CD4-positive, CD25-positive, alpha-beta regulatory T cell (primary cell): ENCODE measurements at regions not wholly inside any gene's neighbourhood (a gene's known extent, or its start where the extent isn't known, plus 50 kb on each side); places are given as distances from the start of the nearest gene placed in this dataset.

Experiments used
- ATAC-seq, 2 donors: fragments of 150-1000 bp; cut with Tn5 transposase; one replicate each; pipeline ENCODE4 v1.10.0; 2021; ENCODE audit warnings: low read depth in 2 of 2, moderate number of reproducible peaks in 2 of 2, moderate library complexity in 1 of 2
- DNase-seq, 3 donors: peaks; one replicate each; pipeline versions ENCODE4 v3.0.0 to v3.0.0-alpha.2; 2012 to 2022; ENCODE audit warnings: mixed read lengths in 1 of 3
- H3K27ac ChIP-seq: one replicate; pipeline ENCODE4 v1.7.0; 2013; ENCODE audit warnings: mild to moderate bottlenecking, low read length; ENCODE audit not compliant: insufficient read depth, poor library complexity, severe bottlenecking
- H3K27me3 ChIP-seq: one replicate; pipeline ENCODE4 v1.7.0; 2013; ENCODE audit warnings: low read length; ENCODE audit not compliant: control insufficient read depth, insufficient read depth
- H3K36me3 ChIP-seq: one replicate; pipeline ENCODE4 v1.7.0; 2013; ENCODE audit warnings: mild to moderate bottlenecking, low read length, moderate library complexity; ENCODE audit not compliant: control insufficient read depth, insufficient read depth
- H3K4me1 ChIP-seq: 2 replicates; pipeline ENCODE4 v1.7.0; 2013; ENCODE audit warnings: mild to moderate bottlenecking, low read length; ENCODE audit not compliant: insufficient read depth, control insufficient read depth, poor library complexity, severe bottlenecking
- H3K4me3 ChIP-seq: one replicate; pipeline ENCODE4 v1.7.0; 2013; ENCODE audit warnings: low read depth, mild to moderate bottlenecking, low read length, moderate library complexity
- H3K9me3 ChIP-seq, 2 experiments: 1 replicate in 1 of 2; 2 replicates in 1 of 2; pipeline ENCODE4 v1.7.0; 2013; ENCODE audit warnings: low read length in 2 of 2, mild to moderate bottlenecking in 1 of 2, moderate library complexity in 1 of 2; ENCODE audit not compliant: control insufficient read depth in 2 of 2
- H3K27ac Mint-ChIP-seq, 3 donors: one replicate each; pipeline ENCODE4 v1.8.0; 2020 to 2022; ENCODE audit warnings: mild to moderate bottlenecking in 3 of 3, mixed read lengths in 3 of 3, moderate library complexity in 2 of 3
- H3K27me3 Mint-ChIP-seq: one replicate; pipeline ENCODE4 v1.8.0; 2022; ENCODE audit warnings: mild to moderate bottlenecking, mixed read lengths
- H3K36me3 Mint-ChIP-seq: one replicate; pipeline ENCODE4 v1.8.0; 2020; ENCODE audit warnings: mixed read lengths
- H3K4me1 Mint-ChIP-seq, 4 donors: one replicate each; pipeline ENCODE4 v1.8.0; 2020 to 2022; ENCODE audit warnings: mixed read lengths in 4 of 4, mild to moderate bottlenecking in 1 of 4
- H3K4me3 Mint-ChIP-seq, 4 donors: one replicate each; pipeline ENCODE4 v1.8.0; 2020 to 2022; ENCODE audit warnings: mild to moderate bottlenecking in 4 of 4, mixed read lengths in 4 of 4, moderate library complexity in 3 of 4
- H3K9me3 Mint-ChIP-seq, 7 donors: one replicate each; pipeline ENCODE4 v1.8.0; 2020 to 2022; ENCODE audit warnings: mixed read lengths in 7 of 7, mild to moderate bottlenecking in 3 of 7, moderate library complexity in 2 of 7

DNA sequence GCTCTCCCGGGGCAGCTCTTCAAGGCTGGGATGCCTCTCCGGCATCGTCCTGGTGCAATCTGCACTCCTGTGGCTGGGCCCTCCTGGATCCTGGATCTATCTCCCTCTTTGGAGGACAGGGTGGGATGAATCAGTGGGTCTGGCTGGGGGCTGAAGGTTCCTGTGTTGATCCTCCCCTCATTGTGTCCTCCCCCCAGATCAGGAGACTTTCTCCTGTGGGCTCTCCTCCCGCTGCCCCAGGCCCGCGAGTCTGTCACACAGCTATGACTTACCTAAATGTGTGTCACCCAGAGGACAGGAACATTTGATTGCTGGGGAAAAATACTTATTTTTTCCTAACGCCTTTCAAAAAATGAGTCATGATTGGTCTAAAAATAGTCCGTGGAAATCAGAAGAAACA is 106.8 kb upstream of the NECTIN1 start:
- Histone ChIP-seq H3K4me3 (no peak overlapping the region), H3K36me3 (no peaks in the 10 kb centered on the region), H3K4me1 (no peaks in the 10 kb centered on the region), H3K9me3 (no peaks in the 10 kb centered on the region), H3K27me3 (no peaks in the 10 kb centered on the region), H3K27ac (no peak overlapping the region)
- Mint-ChIP-seq H3K27me3 (peaks cover 13% of the 10 kb centered on the region), H3K4me1 (no peaks in the 10 kb centered on the region), H3K27ac (no peak overlapping the region), H3K36me3 (no peaks in the 10 kb centered on the region), H3K4me3 (no peak overlapping the region), H3K9me3 (peaks cover 0 to 8% (median 0%) of the 10 kb centered on the region in 7 donors)
- no peak for DNase-seq
- no peak for ATAC-seq

DNA sequence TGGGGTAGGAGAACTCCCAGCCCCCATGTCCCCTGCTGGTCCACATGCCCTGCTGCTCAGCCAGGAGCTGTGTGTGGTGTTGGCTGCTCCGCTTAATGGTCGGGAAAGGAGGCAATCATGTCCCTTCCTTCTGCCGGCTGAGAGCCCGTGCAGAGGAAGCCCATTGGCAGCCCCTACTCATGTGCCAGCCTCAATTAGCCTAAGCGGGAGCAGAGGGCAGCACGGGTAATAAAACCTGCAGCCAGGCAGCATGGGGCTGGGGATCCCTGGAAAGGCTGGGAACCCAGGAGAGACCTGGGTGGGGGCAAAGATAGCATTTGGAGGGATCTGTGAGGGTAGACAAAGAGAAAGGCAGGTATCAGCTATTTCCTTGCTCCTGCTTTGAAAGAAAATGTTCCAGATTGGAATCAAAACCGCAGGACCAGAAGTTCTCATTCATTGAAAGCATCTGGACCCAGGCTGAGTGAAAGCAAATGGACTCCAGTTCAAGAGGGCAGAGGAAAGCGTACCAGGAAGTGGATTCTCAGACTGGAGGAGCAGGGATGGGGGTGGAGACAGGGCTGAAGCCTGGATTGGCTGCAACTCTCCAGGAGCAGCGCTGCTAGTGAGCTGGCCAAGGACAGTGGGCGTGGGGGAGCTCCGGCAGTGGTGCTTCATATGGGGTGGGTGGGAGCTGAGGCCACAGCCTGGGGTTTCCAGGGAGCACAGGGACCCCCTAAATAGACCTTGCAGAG is 103.4 kb upstream of the NECTIN1 start:
- H3K4me3 ChIP-seq, result no peak overlapping the region

DNA sequence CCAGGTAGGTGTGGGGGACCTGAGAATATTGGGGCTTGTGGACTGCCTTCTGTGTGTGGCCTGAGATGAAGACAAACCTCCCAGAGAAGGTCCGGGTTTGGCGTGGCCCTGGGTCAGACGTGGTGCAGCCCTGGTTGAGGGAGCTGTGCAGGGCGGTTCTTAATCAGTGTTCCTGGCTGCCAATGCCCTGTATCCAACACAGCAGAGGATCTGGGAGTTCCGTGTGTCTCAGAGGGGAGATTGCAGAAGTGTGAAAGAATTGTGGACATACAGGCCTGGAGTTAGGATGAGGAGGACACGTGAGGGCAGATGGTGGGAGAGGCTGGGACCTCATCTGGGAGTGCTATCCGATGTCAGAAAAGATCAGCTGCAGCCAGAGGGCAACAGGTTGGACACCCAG is 102.0 kb upstream of the NECTIN1 start:
- H3K4me3 ChIP-seq, result no peak overlapping the region
- Mint-ChIP-seq H3K27me3 (peaks cover 12% of the 10 kb centered on the region), H3K4me1 (no peaks in the 10 kb centered on the region), H3K4me3 (no peak overlapping the region), H3K36me3 (no peaks in the 10 kb centered on the region), H3K27ac (no peak overlapping the region), H3K9me3 (peaks cover 0 to 3% (median 0%) of the 10 kb centered on the region in 7 donors)
- DNase-seq (no peak), ATAC-seq (no peak)
- no peak overlapping the region for H3K27ac ChIP-seq
- no peaks in the 10 kb centered on the region for H3K4me1 ChIP-seq
- H3K9me3 ChIP-seq, result no peaks in the 10 kb centered on the region
- no peaks in the 10 kb centered on the region for H3K36me3 ChIP-seq
- H3K27me3 ChIP-seq, result no peaks in the 10 kb centered on the region

More for the DNA sequence above, 103.4 kb upstream of the NECTIN1 start:
- H3K27me3 Mint-ChIP-seq, result peaks cover 13% of the 10 kb centered on the region
- no peak overlapping the region for H3K27ac Mint-ChIP-seq
- no peaks in the 10 kb centered on the region for H3K36me3 Mint-ChIP-seq
- peaks cover 0 to 6% (median 0%) of the 10 kb centered on the region in 7 donors for H3K9me3 Mint-ChIP-seq
- ATAC-seq (no peak), DNase-seq (no peak)
- H3K27ac ChIP-seq, result no peak overlapping the region
- no peaks in the 10 kb centered on the region for H3K27me3 ChIP-seq
- H3K4me1 Mint-ChIP-seq, result no peaks in the 10 kb centered on the region
- H3K4me1 ChIP-seq, result no peaks in the 10 kb centered on the region
- no peaks in the 10 kb centered on the region for H3K9me3 ChIP-seq
- no peak overlapping the region for H3K4me3 Mint-ChIP-seq
- H3K36me3 ChIP-seq, result no peaks in the 10 kb centered on the region

DNA sequence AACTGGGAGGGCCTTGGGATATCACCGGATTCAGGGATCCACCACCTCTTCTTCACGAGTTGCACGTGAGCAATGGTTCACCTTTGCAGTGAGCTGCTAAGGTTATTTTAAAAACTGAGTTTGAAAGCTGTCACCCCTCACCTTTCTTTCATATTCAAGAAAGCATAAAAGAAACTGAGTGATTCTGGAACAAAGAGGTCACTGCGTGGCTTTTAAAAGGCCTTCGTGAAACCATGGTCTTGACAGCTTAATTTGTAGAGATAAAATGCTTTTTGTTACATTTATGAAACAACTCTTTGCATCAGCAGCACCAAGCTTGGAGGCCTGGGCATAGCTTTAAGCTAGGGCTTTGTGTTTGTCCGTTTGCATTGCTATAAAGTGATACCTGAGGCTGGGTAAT is 101.4 kb upstream of the NECTIN1 start:
- Mint-ChIP-seq H3K4me1 (no peaks in the 10 kb centered on the region), H3K36me3 (no peaks in the 10 kb centered on the region), H3K27me3 (peaks cover 9% of the 10 kb centered on the region), H3K9me3 (peaks cover 0 to 6% (median 2%) of the 10 kb centered on the region in 7 donors), H3K27ac (no peak overlapping the region), H3K4me3 (no peak overlapping the region)
- no peak for DNase-seq
- ATAC-seq, result no peak
- H3K36me3 ChIP-seq, result no peaks in the 10 kb centered on the region
- H3K27ac ChIP-seq, result no peak overlapping the region
- H3K27me3 ChIP-seq, result no peaks in the 10 kb centered on the region
- H3K9me3 ChIP-seq, result peaks cover 0 to 4% of the 10 kb centered on the region in 2 experiments
- no peaks in the 10 kb centered on the region for H3K4me1 ChIP-seq
- no peak overlapping the region for H3K4me3 ChIP-seq

DNA sequence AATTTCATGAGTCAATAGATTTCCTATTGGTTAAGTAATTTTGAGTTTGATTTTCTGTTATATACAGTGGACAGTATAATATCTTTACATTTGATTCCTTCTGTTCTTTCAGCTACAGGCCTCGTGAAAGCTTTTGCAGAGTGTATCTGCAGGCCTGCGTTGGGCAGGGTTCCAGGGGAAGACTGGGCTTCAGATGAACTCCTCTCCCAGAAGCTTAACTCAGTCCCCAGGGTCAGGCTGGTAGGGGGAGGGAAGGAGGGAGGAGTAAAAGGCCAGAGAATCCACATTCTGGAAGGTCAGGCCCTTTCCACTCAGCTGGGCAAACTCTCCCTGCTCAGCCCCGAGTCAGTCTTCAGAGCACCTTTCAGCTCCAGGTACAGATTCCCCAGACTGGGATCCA is 100.4 kb upstream of the NECTIN1 start:
- H3K27ac Mint-ChIP-seq, result no peak overlapping the region

DNA sequence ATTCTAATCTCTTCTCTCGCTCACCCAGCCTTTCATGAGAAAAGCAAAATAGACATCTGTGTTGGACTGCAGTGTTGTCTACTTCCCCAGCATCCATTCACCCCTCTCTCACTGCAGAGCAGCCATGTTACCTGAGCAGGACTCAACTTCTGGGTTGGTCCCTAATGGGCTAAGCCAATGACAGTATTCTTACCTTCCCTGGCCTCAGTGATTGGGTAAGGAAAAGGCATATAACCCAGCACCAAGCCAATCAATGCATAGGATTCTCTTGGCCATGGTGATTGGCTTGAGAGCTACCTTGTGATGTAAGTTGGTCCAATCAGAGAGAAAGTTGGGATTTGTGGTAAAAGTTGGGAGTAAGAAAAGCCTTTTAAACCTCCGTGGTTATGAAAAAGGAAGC is 99.8 kb upstream of the NECTIN1 start:
- H3K36me3 ChIP-seq, result no peaks in the 10 kb centered on the region
- Mint-ChIP-seq H3K36me3 (no peaks in the 10 kb centered on the region), H3K4me1 (no peaks in the 10 kb centered on the region), H3K4me3 (no peak overlapping the region), H3K27ac (no peak overlapping the region), H3K9me3 (peaks cover 0 to 6% (median 2%) of the 10 kb centered on the region in 7 donors), H3K27me3 (peaks cover 12% of the 10 kb centered on the region)
- H3K27me3 ChIP-seq, result no peaks in the 10 kb centered on the region
- no peaks in the 10 kb centered on the region for H3K4me1 ChIP-seq
- DNase-seq (no peak), ATAC-seq (no peak)
- peaks cover 0 to 4% of the 10 kb centered on the region in 2 experiments for H3K9me3 ChIP-seq
- no peak overlapping the region for H3K27ac ChIP-seq
- no peak overlapping the region for H3K4me3 ChIP-seq

More for the DNA sequence above, 100.4 kb upstream of the NECTIN1 start:
- H3K27me3 Mint-ChIP-seq, result peaks cover 9% of the 10 kb centered on the region
- no peaks in the 10 kb centered on the region for H3K27me3 ChIP-seq
- H3K9me3 Mint-ChIP-seq, result peaks cover 0 to 6% (median 2%) of the 10 kb centered on the region in 7 donors
- DNase-seq, result no peak
- H3K9me3 ChIP-seq, result peaks cover 0 to 4% of the 10 kb centered on the region in 2 experiments
- H3K36me3 Mint-ChIP-seq, result no peaks in the 10 kb centered on the region
- no peak for ATAC-seq
- H3K4me3 Mint-ChIP-seq, result no peak overlapping the region
- H3K4me1 Mint-ChIP-seq, result no peaks in the 10 kb centered on the region
- no peaks in the 10 kb centered on the region for H3K36me3 ChIP-seq
- no peak overlapping the region for H3K27ac ChIP-seq
- H3K4me3 ChIP-seq, result no peak overlapping the region
- no peaks in the 10 kb centered on the region for H3K4me1 ChIP-seq

DNA sequence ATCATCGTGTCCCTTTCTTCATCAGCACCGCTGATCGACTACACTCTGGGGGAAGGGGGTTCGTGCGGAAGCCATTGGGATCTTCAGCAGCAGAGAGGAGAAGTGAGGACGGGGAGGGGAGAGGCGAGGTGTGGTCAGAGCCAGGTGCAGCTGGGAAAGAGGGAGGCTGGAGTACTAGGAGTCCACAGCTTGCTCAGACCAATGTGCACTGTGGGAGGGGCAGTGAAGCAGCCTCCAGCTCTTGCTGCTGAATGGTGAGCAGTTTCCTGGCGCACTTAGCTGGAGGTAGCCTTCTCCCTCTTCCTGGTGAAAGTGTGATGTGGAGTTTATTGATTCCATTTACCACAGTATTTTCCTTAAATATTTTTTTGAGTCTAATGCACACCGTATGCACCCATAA is 99.0 kb upstream of the NECTIN1 start:
- Histone ChIP-seq H3K36me3 (no peaks in the 10 kb centered on the region), H3K4me1 (no peaks in the 10 kb centered on the region), H3K9me3 (peaks cover 0 to 4% of the 10 kb centered on the region in 2 experiments), H3K27ac (no peak overlapping the region), H3K4me3 (no peak overlapping the region), H3K27me3 (no peaks in the 10 kb centered on the region)
- no peak overlapping the region for H3K4me3 Mint-ChIP-seq
- ATAC-seq (no peak), DNase-seq (no peak)
- no peaks in the 10 kb centered on the region for H3K4me1 Mint-ChIP-seq
- H3K9me3 Mint-ChIP-seq, result peaks cover 0 to 6% (median 2%) of the 10 kb centered on the region in 7 donors
- H3K27me3 Mint-ChIP-seq, result peaks cover 13% of the 10 kb centered on the region
- no peaks in the 10 kb centered on the region for H3K36me3 Mint-ChIP-seq
- no peak overlapping the region for H3K27ac Mint-ChIP-seq

DNA sequence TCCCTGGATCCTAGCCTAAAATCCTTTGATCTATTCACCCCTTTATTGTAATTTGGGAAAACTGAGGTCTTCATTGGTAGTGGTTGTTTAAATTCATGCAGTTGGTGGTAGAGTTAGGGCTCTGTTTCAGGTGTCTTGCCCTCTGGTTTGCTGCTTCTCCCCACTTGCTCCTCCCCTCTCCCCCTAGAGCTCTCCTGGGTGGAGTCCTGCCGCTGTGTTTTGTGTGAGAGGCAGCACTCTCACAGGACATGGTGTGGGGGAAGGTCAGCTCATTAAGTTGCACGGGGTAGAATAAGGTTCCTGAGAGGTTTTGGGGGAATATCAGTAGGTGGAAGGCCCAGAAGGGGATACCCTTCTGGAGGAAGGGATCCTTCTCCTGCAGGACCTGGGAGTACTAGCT is 98.1 kb upstream of the NECTIN1 start:
- ATAC-seq, result no peak
- H3K27me3 Mint-ChIP-seq, result peaks cover 13% of the 10 kb centered on the region
- no peak overlapping the region for H3K27ac Mint-ChIP-seq
- Histone ChIP-seq H3K36me3 (no peaks in the 10 kb centered on the region), H3K27me3 (no peaks in the 10 kb centered on the region), H3K9me3 (peaks cover 0 to 4% of the 10 kb centered on the region in 2 experiments), H3K4me1 (no peaks in the 10 kb centered on the region), H3K4me3 (no peak overlapping the region), H3K27ac (no peak overlapping the region)
- H3K9me3 Mint-ChIP-seq, result peaks cover 0 to 6% (median 2%) of the 10 kb centered on the region in 7 donors
- DNase-seq, result no peak
- no peaks in the 10 kb centered on the region for H3K36me3 Mint-ChIP-seq
- H3K4me3 Mint-ChIP-seq, result no peak overlapping the region
- no peaks in the 10 kb centered on the region for H3K4me1 Mint-ChIP-seq
